NCI-H446 treated with DMSO at 0.1 percent for 48 hours (cell line): ENCODE measurements at regions not wholly inside any gene's neighbourhood (a gene's known extent, or its start where the extent isn't known, plus 50 kb on each side); places are given as distances from the start of the nearest gene placed in this dataset.

Source experiments
- DNase-seq: peaks from one replicate; lab custom pipeline; 2025; lab: John Stamatoyannopoulos, UW

GRCh38 chr12:97927977-97928376, 465.4 kb downstream of the RMST start:
- no peak for DNase-seq

GRCh38 chr12:97936165-97936564, 473.6 kb downstream of the RMST start:
- DNase-seq, result no peak

GRCh38 chr12:97938031-97938430, 475.4 kb downstream of the RMST start:
- peak; percentile 17 for DNase-seq

- no peak for DNase-seq
These were observed 476.6 kb downstream of the RMST start for GRCh38 chr12:97939156-97939555.

GRCh38 chr12:97940105-97940504, 477.5 kb downstream of the RMST start:
- no peak for DNase-seq

GRCh38 chr12:97940629-97941028, 478.0 kb downstream of the RMST start:
- DNase-seq, result no peak

- no peak for DNase-seq
These were observed 479.2 kb downstream of the RMST start for GRCh38 chr12:97941686-97942354.

- no peak for DNase-seq
These were observed 480.8 kb downstream of the RMST start for GRCh38 chr12:97943359-97943758.

- no peak for DNase-seq
These were observed 482.0 kb downstream of the RMST start for GRCh38 chr12:97944576-97944975.

GRCh38 chr12:97946701-97947100, 484.1 kb downstream of the RMST start:
- no peak for DNase-seq

GRCh38 chr12:97948591-97948990, 486.0 kb downstream of the RMST start:
- no peak for DNase-seq

- no peak for DNase-seq
These were observed 488.6 kb downstream of the RMST start for GRCh38 chr12:97951239-97951638.

- DNase-seq, result no peak
These were observed 489.1 kb downstream of the RMST start for GRCh38 chr12:97951717-97952116.

- DNase-seq, result no peak
These were observed 494.5 kb downstream of the RMST start for GRCh38 chr12:97957109-97957508.

- DNase-seq, result no peak
These were observed 497.6 kb downstream of the RMST start for GRCh38 chr12:97960225-97960624.

- DNase-seq, result no peak
These were observed 498.4 kb downstream of the RMST start for GRCh38 chr12:97960741-97961608.

GRCh38 chr12:97967831-97968230, 505.2 kb downstream of the RMST start:
- peak; percentile 36 for DNase-seq

- peak; percentile 53 for DNase-seq
These were observed 506.1 kb downstream of the RMST start for GRCh38 chr12:97968641-97969197.

- no peak for DNase-seq
These were observed 515.3 kb downstream of the RMST start for GRCh38 chr12:97977870-97978405.

- DNase-seq, result no peak
These were observed 520.1 kb downstream of the RMST start for GRCh38 chr12:97982684-97983083.

GRCh38 chr12:97983796-97984195, 521.2 kb downstream of the RMST start:
- no peak for DNase-seq

- DNase-seq, result peak; percentile 46
These were observed 521.8 kb downstream of the RMST start for GRCh38 chr12:97984436-97984835.
